ENCODE measurements at regions not wholly inside any gene's neighbourhood (a gene's known extent, or its start where the extent isn't known, plus 50 kb on each side); places are given as distances from the start of the nearest gene placed in this dataset.

- Mint-ChIP-seq H3K36me3 (ENCODE audit: insufficient read depth in 1 of 3, low read depth in 3 of 3) (peaks cover 0 to 7% (median 0%) of the 10 kb centered on the region in 3 experiments; a peak in 3 of 7 replicates), H3K9me3 (peaks cover 16 to 22% of the 10 kb centered on the region in 2 experiments), H3K27me3 (ENCODE audit: low read depth) (no peaks in the 10 kb centered on the region), H3K4me3 (no peak overlapping the region), H3K27ac (no peak overlapping the region), H3K4me1 (peaks cover 15 to 16% of the 10 kb centered on the region in 2 experiments)
- Histone ChIP-seq H3T11ph (ENCODE audit: low read length) (no peak overlapping the region), H3K9ac (ENCODE audit: extremely low read depth, insufficient read length, low read length) (no peak overlapping the region), H3K27ac (ENCODE audit: insufficient read length, low read depth, low read length) (no peak overlapping the region), H2BK120ac (ENCODE audit: low read depth, low read length, poor library complexity, severe bottlenecking) (no peak overlapping the region), H2AFZ (ENCODE audit: low read length) (no peak overlapping the region), H2AK5ac (ENCODE audit: insufficient read length, low read length) (no peak overlapping the region), H4K20me1 (ENCODE audit: control insufficient read depth, insufficient read depth, insufficient read length) (no peaks in the 10 kb centered on the region), H3K79me1 (ENCODE audit: insufficient read depth, low read depth, low read length, poor library complexity, severe bottlenecking) (no peaks in the 10 kb centered on the region), H3K14ac (ENCODE audit: insufficient read depth, low read length) (no peak overlapping the region), H3K79me2 (ENCODE audit: insufficient read depth, low read length) (no peaks in the 10 kb centered on the region), H2BK12ac (ENCODE audit: insufficient read length, low read depth, low read length) (no peak overlapping the region), H4K8ac (replicated peaks; ENCODE audit: insufficient read length, low read depth, low read length) (no peak overlapping the region), H2BK20ac (ENCODE audit: low read depth, low read length, poor library complexity, severe bottlenecking) (no peak overlapping the region), H4K5ac (ENCODE audit: insufficient read length, low read depth, low read length) (no peak overlapping the region), H2BK5ac (ENCODE audit: insufficient read length, low read length) (no peak overlapping the region), H3K9me3 (ENCODE audit: control insufficient read depth, low read depth, low read length) (peaks cover 6% of the 10 kb centered on the region), H3K27me3 (ENCODE audit: insufficient read depth, low read length) (no peaks in the 10 kb centered on the region; the same call in 1 of the 2 replicates), H3K4me1 (ENCODE audit: insufficient read depth, low read length) (0 out of 2 replicates have a peak, but pooled peaks cover 2% of the 10 kb centered on the region), H3K18ac (ENCODE audit: insufficient read length, low read depth, low read length) (no peak overlapping the region), H2BK15ac (ENCODE audit: low read depth, low read length) (no peak overlapping the region), H3K56ac (ENCODE audit: insufficient read length, low read depth, low read length) (no peak overlapping the region), H3K23ac (ENCODE audit: insufficient read length, low read depth, low read length) (no peak overlapping the region), H3K4me2 (ENCODE audit: insufficient read depth, insufficient read length, low read length) (no peak overlapping the region), H3K4ac (ENCODE audit: low read depth, low read length) (no peak overlapping the region), H3K23me2 (ENCODE audit: insufficient read length, low read depth, low read length, poor library complexity, severe bottlenecking) (no peaks in the 10 kb centered on the region), H4K91ac (ENCODE audit: insufficient read length, low read depth, low read length) (no peak overlapping the region)
- TF ChIP-seq CTCF (conservative IDR thresholded peaks at IDR 0.05) = no peak
- no CpG with 5 or more reads among the region's 2 CpGs for WGBS (ENCODE audit: extremely low coverage, insufficient read length, low lambda C conversion rate)
- DNase-seq = no peak
Measured at GRCh38 chr11:130655300-130655699, 206.9 kb downstream of the ADAMTS15 start.

Data from H9 (cell line).